Natural killer cell (primary cell): ENCODE measurements at regions not wholly inside any gene's neighbourhood (a gene's known extent, or its start where the extent isn't known, plus 50 kb on each side); places are given as distances from the start of the nearest gene placed in this dataset.

ENCODE experiments used
- ATAC-seq, 3 donors: fragments of 150-1000 bp in 2 of 3; fragments of 200-7000 bp in 1 of 3; cut with Tn5 transposase; 1 replicate in 1 of 3; 2 replicates in 2 of 3; pipeline ENCODE4 v1.10.0; 2021; ENCODE audit warnings: mild to moderate bottlenecking in 2 of 3, moderate library complexity in 2 of 3
- DNase-seq, 2 donors: peaks; one replicate each; pipeline versions ENCODE4 v3.0.0 to v3.0.0-alpha.2; 2013 to 2021; ENCODE audit warnings: mixed read lengths in 1 of 2
- H3K27ac ChIP-seq: one replicate; pipeline ENCODE4 v1.5.1; 2013; ENCODE audit warnings: mild to moderate bottlenecking, low read length
- H3K27me3 ChIP-seq: one replicate; pipeline ENCODE4 v1.6.1; 2013; ENCODE audit warnings: low read length; ENCODE audit not compliant: control insufficient read depth, insufficient read depth
- H3K36me3 ChIP-seq: one replicate; pipeline ENCODE4 v1.6.1; 2013; ENCODE audit warnings: low read length; ENCODE audit not compliant: control insufficient read depth, insufficient read depth
- H3K4me1 ChIP-seq: one replicate; pipeline ENCODE4 v1.6.1; 2013; ENCODE audit warnings: low read length; ENCODE audit not compliant: control insufficient read depth, insufficient read depth
- H3K4me3 ChIP-seq: one replicate; pipeline ENCODE4 v1.5.1; 2013; ENCODE audit warnings: low read length
- H3K9me3 ChIP-seq: one replicate; pipeline ENCODE4 v1.6.1; 2013; ENCODE audit warnings: low read length; ENCODE audit not compliant: control insufficient read depth, insufficient read depth
- H3K27ac Mint-ChIP-seq, 2 donors: one replicate each; pipeline ENCODE4 v1.8.0; 2022; ENCODE audit warnings: mild to moderate bottlenecking in 2 of 2, mixed read lengths in 2 of 2, moderate library complexity in 1 of 2
- H3K27me3 Mint-ChIP-seq, 2 donors: one replicate each; pipeline ENCODE4 v1.8.0; 2022; ENCODE audit warnings: low read depth in 2 of 2, mixed read lengths in 2 of 2
- H3K36me3 Mint-ChIP-seq: one replicate; pipeline ENCODE4 v1.8.0; 2022; ENCODE audit warnings: mixed read lengths
- H3K4me1 Mint-ChIP-seq, 2 donors: one replicate each; pipeline ENCODE4 v1.8.0; 2022; ENCODE audit warnings: mixed read lengths in 2 of 2
- H3K4me3 Mint-ChIP-seq: one replicate; pipeline ENCODE4 v1.8.0; 2022; ENCODE audit warnings: mild to moderate bottlenecking, moderate library complexity, mixed read lengths
- H3K9me3 Mint-ChIP-seq, 2 donors: one replicate each; pipeline ENCODE4 v1.8.0; 2022; ENCODE audit warnings: mixed read lengths in 2 of 2
- WGBS: methylation state at CpG from one replicate; pipeline ENCODE4 v1.1.7; 2013; ENCODE audit warnings: missing lambda C conversion rate; ENCODE audit not compliant: insufficient coverage; 5-methylcytosine and 5-hydroxymethylcytosine counted together
- intact Hi-C: fragments of 100-400 bp; cut with micrococcal nuclease; formaldehyde crosslinking; loops from one replicate; pipeline ENCODE4 v1.14.2; 2022
- TF ChIP-seq, protein P1 (sequence below): fragments of 200-600 bp; IDR thresholded peaks from one replicate; pipeline ENCODE4 v1.8.0; 2022; ENCODE audit warnings: antibody characterized with exemption

DNA sequence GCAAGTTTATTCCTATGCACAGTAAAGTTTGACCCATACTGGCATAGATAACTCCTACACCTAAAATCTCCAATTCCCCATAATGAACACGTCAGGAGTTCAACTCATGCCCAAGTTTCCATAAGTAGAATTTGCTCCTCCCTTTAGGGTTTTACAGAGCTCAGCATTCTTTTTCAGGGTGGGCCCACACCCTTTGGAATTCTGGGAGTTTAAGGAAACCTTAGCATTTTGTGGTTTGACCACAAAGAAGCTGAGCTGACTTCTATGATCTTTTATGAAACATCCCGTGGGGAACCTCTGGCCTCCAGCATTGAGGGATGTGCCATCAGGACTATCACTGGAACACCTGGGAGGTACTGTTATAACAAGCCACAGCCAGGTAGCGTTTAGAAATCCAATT lies 220.6 kb upstream of the MAP3K1 start:
- no peak overlapping the region for H3K27ac ChIP-seq
- no peaks in the 10 kb centered on the region for H3K36me3 ChIP-seq
- no peaks in the 10 kb centered on the region for H3K27me3 Mint-ChIP-seq
- WGBS, result 77% methylated on average over 3 of the region's 3 CpGs
- DNase-seq, result no peak
- no peaks in the 10 kb centered on the region for H3K36me3 Mint-ChIP-seq
- TF ChIP-seq, protein P1, sequence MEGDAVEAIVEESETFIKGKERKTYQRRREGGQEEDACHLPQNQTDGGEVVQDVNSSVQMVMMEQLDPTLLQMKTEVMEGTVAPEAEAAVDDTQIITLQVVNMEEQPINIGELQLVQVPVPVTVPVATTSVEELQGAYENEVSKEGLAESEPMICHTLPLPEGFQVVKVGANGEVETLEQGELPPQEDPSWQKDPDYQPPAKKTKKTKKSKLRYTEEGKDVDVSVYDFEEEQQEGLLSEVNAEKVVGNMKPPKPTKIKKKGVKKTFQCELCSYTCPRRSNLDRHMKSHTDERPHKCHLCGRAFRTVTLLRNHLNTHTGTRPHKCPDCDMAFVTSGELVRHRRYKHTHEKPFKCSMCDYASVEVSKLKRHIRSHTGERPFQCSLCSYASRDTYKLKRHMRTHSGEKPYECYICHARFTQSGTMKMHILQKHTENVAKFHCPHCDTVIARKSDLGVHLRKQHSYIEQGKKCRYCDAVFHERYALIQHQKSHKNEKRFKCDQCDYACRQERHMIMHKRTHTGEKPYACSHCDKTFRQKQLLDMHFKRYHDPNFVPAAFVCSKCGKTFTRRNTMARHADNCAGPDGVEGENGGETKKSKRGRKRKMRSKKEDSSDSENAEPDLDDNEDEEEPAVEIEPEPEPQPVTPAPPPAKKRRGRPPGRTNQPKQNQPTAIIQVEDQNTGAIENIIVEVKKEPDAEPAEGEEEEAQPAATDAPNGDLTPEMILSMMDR, result no peak
- H3K4me1 Mint-ChIP-seq, result peaks cover 0 to 11% of the 10 kb centered on the region in 2 donors
- ATAC-seq, result no peak
- H3K4me3 Mint-ChIP-seq, result no peak overlapping the region
- no peak overlapping the region for H3K4me3 ChIP-seq
- intact Hi-C loops, result no loop called here
- H3K27ac Mint-ChIP-seq, result no peak overlapping the region
- peaks cover 5% of the 10 kb centered on the region for H3K4me1 ChIP-seq
- H3K9me3 Mint-ChIP-seq, result no peaks in the 10 kb centered on the region
- H3K27me3 ChIP-seq, result no peaks in the 10 kb centered on the region
- no peaks in the 10 kb centered on the region for H3K9me3 ChIP-seq

DNA sequence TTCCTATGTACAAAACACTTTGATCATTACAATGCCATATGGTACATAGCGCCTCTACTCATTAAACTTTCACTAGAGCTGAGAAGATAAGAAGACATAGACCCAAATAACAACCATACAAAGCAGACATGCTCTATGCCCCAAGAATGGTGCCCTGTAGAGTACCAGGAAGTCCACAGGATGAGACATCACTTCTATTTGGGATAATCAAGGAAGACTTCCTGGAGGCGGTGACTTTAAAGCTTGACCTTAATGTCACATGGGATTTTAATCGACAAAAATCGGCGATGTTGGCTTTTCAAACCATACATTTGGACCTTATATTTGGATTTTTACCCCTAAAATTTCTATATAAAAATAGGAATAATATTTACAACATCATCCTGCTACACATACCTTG lies 224.3 kb upstream of the MAP3K1 start:
- Mint-ChIP-seq H3K27ac (no peak overlapping the region), H3K4me3 (no peak overlapping the region), H3K4me1 (peaks cover 25 to 26% of the 10 kb centered on the region in 2 donors), H3K27me3 (no peaks in the 10 kb centered on the region), H3K36me3 (no peaks in the 10 kb centered on the region), H3K9me3 (no peaks in the 10 kb centered on the region)
- Histone ChIP-seq H3K27ac (no peak overlapping the region), H3K36me3 (no peaks in the 10 kb centered on the region), H3K9me3 (no peaks in the 10 kb centered on the region), H3K4me1 (peaks cover 30% of the 10 kb centered on the region), H3K4me3 (no peak overlapping the region), H3K27me3 (no peaks in the 10 kb centered on the region)
- intact Hi-C loops, result no loop called here
- TF ChIP-seq, protein P1, result no peak
- ATAC-seq (no peak), DNase-seq (no peak)
- WGBS, result 100% methylated on average over 5 of the region's 5 CpGs

DNA sequence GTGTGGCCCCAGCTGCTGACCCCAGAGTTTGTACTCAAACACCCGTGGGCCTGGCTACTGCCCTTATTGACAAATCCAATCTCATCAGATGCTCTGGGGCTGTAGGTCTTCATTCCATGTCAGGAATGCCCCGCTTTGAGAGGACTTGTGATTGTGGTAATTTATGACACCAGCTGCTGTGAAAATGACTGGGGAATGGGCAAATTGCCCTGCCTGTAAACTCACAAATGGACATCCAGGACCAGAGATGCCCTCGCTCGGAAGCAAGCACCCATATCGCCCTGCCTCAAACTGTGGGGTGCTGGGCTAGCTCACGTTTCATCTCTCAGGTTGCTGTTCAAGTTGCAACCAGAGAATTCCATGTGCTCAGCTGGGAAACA lies 225.9 kb upstream of the MAP3K1 start:
- H3K4me1 ChIP-seq, result peaks cover 30% of the 10 kb centered on the region
- H3K9me3 Mint-ChIP-seq, result no peaks in the 10 kb centered on the region
- H3K36me3 Mint-ChIP-seq, result no peaks in the 10 kb centered on the region
- TF ChIP-seq, protein P1, result no peak
- no peak for ATAC-seq
- peak overlapping the region; percentile 90 for H3K27ac ChIP-seq
- 84% methylated on average over 6 of the region's 6 CpGs for WGBS
- no peak overlapping the region for H3K4me3 ChIP-seq
- H3K9me3 ChIP-seq, result no peaks in the 10 kb centered on the region
- peaks cover 25 to 26% of the 10 kb centered on the region in 2 donors for H3K4me1 Mint-ChIP-seq
- intact Hi-C loops, result no loop called here
- H3K36me3 ChIP-seq, result no peaks in the 10 kb centered on the region
- no peaks in the 10 kb centered on the region for H3K27me3 ChIP-seq
- peak in 1 of 2 donors; percentile 29 for DNase-seq
- H3K27me3 Mint-ChIP-seq, result no peaks in the 10 kb centered on the region
- peak overlapping the region; percentile 65 to 89 for H3K27ac Mint-ChIP-seq
- no peak overlapping the region for H3K4me3 Mint-ChIP-seq

DNA sequence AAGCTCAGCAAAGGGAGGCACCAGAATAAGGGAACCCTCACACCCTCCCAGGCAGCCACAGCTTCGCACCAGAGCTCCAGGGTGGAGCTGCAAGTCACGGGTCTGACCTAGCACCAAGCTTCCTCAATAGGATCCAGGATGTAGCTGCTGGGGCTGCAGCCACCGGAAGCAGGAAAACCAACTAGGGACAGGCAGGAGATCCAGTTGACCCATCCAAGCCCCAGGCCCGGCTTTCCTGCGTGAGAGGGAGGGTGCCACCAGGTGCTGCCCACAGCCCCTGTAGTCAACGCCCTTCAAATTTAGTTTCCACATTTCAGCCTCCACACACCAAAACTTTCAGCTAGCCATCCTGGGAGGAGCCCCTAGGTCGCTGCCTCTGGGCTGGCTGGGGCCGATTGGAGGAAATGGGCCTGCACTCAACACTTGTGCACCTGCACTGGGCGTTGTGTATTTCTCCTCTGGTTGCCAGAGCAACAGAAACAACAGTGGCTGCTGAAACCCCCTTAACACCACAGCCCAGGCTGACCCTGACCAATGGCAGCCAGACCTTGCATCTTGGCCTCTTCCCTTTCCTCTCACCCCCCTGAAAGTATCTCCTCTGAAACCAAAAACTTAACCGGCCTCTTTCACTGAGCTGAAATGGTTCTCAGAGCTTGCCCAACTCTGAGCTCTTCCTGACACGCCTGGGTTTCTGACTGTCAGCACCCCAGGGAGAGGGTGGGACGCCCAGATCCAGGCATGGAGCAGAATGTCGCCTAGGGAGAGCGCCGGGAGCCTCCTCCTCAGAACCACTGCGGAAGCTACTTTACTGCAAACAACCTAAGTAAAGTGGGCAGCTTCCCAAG lies 226.5 kb upstream of the MAP3K1 start:
- TF ChIP-seq, protein P1, result no peak
- DNase-seq (peak; percentile 52 to 85), ATAC-seq (peak; percentile 88 to 96 (median 89))
- Mint-ChIP-seq H3K27ac (peak overlapping the region; percentile 65 to 89), H3K27me3 (no peaks in the 10 kb centered on the region), H3K4me1 (peaks cover 25 to 26% of the 10 kb centered on the region in 2 donors), H3K4me3 (peak overlapping the region; percentile 65), H3K36me3 (no peaks in the 10 kb centered on the region), H3K9me3 (no peaks in the 10 kb centered on the region)
- H3K4me1 ChIP-seq, result peaks cover 30% of the 10 kb centered on the region
- no peak overlapping the region for H3K4me3 ChIP-seq
- peak overlapping the region; percentile 90 for H3K27ac ChIP-seq
- WGBS, result 25% methylated on average over 16 of the region's 16 CpGs
- no peaks in the 10 kb centered on the region for H3K9me3 ChIP-seq
- H3K27me3 ChIP-seq, result no peaks in the 10 kb centered on the region
- no peaks in the 10 kb centered on the region for H3K36me3 ChIP-seq
- intact Hi-C loops, result no loop called here
